Upper lobe of left lung (tissue), 4 donors: ENCODE measurements at regions not wholly inside any gene's neighbourhood (a gene's known extent, or its start where the extent isn't known, plus 50 kb on each side); places are given as distances from the start of the nearest gene placed in this dataset.

ENCODE experiments used
- CTCF ChIP-seq, 6 experiments: fragments of 450-650 bp in 4 of 6; fragments of 200-600 bp in 2 of 6; sonication (generic) in 2 of 6; IDR thresholded peaks; one replicate each; pipeline ENCODE4 v1.5.1; 2016 to 2019; ENCODE audit warnings: antibody characterized with exemption in 6 of 6
- EP300 ChIP-seq, 4 donors: sonication (generic); formaldehyde crosslinking; IDR thresholded peaks; one replicate each; pipeline ENCODE4 v1.5.1; 2017; ENCODE audit warnings: antibody characterized with exemption in 4 of 4, control low read depth in 2 of 4
- POLR2A ChIP-seq, 4 donors: fragments of 450-650 bp; IDR thresholded peaks; one replicate each; pipeline ENCODE4 v1.5.1; 2016 to 2017; ENCODE audit warnings: antibody characterized with exemption in 4 of 4, mild to moderate bottlenecking in 2 of 4
- POLR2AphosphoS5 ChIP-seq, 2 donors: sonication (generic); formaldehyde crosslinking; IDR thresholded peaks; one replicate each; pipeline ENCODE4 v1.5.1; 2017; ENCODE audit warnings: antibody characterized with exemption in 2 of 2

GRCh38 chr2:174694196-174694878 is 69.9 kb downstream of the CHRNA1 start:
- TF ChIP-seq CTCF (IDR thresholded peaks at IDR 0.05) (no peak), POLR2A (IDR thresholded peaks at IDR 0.05) (no peak), POLR2AphosphoS5 (IDR thresholded peaks at IDR 0.05) (no peak), EP300 (IDR thresholded peaks at IDR 0.05) (no peak)
